HG03342 (cell line): ENCODE measurements at regions not wholly inside any gene's neighbourhood (a gene's known extent, or its start where the extent isn't known, plus 50 kb on each side); places are given as distances from the start of the nearest gene placed in this dataset.

ENCODE experiments used
- ATAC-seq: cut with Tn5 transposase; IDR thresholded peaks from one replicate; pipeline ENCODE4 v1.9.1; 2021; ENCODE audit warnings: mild to moderate bottlenecking, moderate library complexity; ENCODE audit not compliant: unreplicated experiment

DNA sequence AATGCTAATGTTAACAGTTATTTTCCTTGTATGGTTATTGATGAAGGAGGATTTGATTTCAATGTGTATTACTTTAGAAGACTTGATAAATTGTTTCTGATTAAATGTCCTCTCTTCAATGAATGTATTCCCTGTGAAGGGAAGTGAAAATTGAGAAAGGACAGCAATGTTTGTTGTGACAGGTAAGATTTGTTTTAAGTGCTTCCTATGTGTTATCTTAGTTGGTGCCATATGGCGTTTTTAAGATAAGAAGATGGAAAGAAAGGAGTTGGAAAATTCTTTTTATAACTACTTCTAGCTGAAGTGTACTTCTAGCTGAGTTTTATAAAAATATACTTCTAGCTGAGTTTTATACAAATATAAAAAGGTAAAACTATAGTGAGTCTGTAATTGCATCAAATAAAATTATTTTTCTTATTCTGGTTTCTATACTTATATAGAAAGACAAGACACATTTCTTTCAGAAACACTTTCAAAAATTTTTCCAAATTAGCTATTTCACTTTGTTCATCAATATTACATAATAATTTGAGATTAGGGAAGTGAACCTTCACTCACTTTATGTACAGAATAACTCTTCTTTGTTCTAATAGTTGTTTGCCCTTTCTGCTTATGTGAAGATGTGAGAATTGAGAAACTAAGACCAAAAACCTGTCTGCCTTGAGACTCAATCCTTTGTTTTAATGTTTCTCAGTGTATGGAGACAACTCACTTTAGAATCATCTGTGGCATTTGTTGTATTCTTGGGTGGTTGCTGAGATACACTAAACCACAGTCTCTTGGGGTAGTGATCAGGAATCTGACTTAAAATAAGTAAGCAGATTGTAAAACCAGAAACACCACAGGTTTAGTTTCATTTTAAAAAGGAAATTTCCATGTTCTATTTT, 382.9 kb upstream of the B3GALT2 start:
- peak; percentile 84 for ATAC-seq

- no peak for ATAC-seq
Measured at GRCh38 chr1:193568512-193568911, 382.1 kb upstream of the B3GALT2 start.

DNA sequence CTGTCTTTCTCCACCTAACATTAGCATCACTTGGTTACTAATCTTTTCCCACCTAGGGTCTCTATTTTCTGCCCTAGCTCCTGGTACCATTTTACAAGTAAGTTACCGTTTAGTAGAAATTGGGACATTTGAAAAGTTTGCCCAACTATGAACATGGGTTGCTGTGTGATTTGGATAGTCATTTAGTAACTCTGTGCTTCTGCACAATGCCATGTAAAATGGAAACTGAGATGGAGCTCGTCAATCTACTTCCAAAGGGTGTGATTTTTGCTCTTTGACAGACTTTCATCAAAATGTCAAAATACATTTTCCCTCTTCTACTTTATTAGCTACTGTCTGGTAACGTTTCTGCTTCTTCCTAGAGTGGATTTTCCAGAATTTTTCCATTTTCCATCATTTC, 381.5 kb upstream of the B3GALT2 start:
- ATAC-seq, result no peak

DNA sequence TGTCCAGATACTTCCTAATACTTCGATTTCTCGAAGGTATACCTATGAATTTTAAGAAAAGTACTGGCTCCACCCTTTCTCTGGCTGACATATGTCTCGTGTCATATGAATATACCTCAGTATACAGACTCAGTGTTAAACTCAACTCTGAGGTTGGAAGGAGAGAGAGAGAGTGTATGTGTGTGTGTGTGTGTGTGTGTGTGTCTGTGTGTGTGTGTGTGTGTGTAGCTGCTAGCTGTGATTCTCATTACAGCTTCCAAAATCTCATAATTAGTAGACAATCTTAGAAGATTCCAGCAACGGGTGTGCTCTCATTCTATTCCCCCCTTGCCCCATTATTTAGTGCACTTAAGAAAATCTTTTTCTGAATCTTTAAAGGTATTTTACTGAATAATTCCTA, 380.3 kb upstream of the B3GALT2 start:
- no peak for ATAC-seq

- no peak for ATAC-seq
Measured at GRCh38 chr1:193565971-193566577, 379.7 kb upstream of the B3GALT2 start.

- ATAC-seq, result no peak
Measured at GRCh38 chr1:193562121-193562520, 375.7 kb upstream of the B3GALT2 start.

- ATAC-seq, result peak; percentile 49
Measured at GRCh38 chr1:193558491-193559028, 372.1 kb upstream of the B3GALT2 start.

DNA sequence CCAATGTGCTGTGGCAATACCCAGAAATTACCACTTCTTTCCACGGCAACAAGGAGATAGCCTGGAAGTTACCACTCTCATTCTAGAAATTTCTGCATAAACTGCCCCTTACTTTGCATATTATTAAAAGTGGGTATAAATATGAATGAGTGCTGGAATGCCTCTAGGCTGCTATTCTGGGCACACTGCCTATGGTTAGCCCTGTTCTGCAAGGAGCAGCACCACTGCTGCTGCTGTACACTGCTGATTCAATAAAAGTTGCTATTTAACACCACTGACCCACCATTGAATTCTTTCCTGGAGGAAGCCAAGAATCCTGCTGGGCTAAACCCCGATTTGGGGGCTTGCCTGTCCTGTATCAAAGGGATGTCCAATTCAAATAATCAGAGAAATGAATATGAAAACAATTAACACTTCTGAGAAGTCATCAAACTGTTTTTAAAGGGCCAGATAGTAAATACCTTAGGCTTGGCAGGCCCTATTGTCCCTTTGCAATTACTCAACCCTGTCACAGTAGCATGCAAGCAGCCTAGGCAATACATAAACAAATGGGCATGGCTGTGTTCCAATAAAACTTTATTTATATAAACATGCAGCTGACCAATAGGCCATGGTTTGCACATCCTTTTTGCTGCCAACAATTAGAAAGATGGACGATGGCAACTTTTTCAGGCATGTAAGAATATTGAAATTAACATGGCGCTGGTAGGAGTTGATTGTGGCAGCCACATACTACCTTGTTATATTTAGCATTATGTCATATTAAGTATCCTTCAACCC, 369.4 kb upstream of the B3GALT2 start:
- ATAC-seq, result no peak

GRCh38 chr1:193553564-193553963, 367.2 kb upstream of the B3GALT2 start:
- no peak for ATAC-seq

- no peak for ATAC-seq
Measured at GRCh38 chr1:193552274-193552673, 365.9 kb upstream of the B3GALT2 start.

- no peak for ATAC-seq
Measured at GRCh38 chr1:193549081-193549480, 362.7 kb upstream of the B3GALT2 start.

DNA sequence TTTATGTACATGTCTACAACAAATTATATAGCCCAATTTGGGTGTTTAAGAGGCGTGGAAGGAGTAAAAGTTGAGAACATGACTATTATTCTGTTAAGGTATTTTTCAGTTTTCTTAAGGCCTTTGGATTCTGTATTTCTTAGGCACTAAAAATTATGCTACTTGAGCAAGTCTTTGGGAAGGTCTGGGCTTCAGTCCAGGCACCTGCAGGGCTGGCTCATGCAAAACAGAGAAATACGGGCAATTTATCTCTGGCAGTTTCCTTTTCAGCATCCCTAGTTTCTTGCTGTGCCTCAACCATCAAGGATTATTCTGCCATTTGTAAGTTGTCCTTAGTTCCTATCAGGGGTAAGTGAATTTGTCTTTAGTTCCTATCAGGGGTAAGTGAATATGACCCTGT, 358.8 kb upstream of the B3GALT2 start:
- ATAC-seq, result no peak

GRCh38 chr1:193543259-193543658, 356.8 kb upstream of the B3GALT2 start:
- no peak for ATAC-seq

GRCh38 chr1:193542690-193543089, 356.3 kb upstream of the B3GALT2 start:
- no peak for ATAC-seq

DNA sequence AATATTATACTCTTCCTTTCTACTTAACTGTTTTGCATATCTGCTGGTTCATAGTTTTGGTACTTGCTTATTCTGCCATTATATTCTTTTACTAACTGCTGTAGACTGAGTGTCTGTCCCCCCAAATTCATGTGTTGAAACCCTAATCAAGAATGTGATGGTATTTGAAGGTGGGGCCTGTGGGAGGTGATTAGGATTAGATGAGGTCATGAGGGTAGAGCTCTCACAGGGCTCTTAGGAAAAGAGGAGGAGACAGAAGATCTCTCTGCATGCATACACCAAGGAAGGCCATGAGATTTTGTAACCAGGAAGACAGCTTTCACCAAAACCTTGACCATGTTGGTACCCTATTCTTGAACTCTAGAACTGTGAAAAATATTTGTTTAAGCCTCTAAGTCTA, 354.1 kb upstream of the B3GALT2 start:
- peak; percentile 1 for ATAC-seq

GRCh38 chr1:193539731-193540459, 353.5 kb upstream of the B3GALT2 start:
- ATAC-seq, result peak; percentile 56

DNA sequence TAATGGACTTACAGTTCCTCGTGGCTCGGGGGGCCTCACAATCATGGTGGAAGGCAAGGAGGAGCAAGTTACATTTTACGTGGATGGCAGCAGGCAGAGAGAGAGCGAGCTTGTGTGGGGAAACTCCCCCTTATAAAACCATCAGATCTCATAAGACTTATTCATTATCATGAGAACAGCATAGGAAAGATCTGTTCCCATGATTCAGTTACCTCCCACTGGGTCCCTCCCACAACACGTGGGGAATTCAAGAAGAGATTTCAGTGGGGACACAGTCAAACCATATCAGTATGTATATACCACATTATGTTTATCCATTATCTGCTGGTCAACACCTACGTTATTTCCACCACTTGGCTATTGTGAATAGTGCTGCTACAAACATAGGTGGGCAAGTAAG, 352.3 kb upstream of the B3GALT2 start:
- no peak for ATAC-seq

DNA sequence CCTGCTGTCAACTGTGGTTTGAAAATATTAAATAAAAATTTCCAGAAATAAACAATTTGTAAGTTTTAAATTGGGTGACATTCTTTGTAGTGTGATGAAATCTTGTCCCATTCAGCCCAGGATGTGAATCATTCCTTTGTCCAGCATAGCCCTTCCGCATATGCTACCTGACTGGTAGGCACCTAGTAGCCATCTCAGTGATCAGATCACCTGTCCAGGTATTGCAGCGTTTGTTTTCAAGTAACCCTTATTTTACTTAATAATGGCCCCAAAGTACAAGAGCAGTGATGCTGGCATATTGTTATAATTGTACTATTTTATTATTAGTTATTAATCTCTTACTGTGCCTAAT, 351.6 kb upstream of the B3GALT2 start:
- no peak for ATAC-seq

DNA sequence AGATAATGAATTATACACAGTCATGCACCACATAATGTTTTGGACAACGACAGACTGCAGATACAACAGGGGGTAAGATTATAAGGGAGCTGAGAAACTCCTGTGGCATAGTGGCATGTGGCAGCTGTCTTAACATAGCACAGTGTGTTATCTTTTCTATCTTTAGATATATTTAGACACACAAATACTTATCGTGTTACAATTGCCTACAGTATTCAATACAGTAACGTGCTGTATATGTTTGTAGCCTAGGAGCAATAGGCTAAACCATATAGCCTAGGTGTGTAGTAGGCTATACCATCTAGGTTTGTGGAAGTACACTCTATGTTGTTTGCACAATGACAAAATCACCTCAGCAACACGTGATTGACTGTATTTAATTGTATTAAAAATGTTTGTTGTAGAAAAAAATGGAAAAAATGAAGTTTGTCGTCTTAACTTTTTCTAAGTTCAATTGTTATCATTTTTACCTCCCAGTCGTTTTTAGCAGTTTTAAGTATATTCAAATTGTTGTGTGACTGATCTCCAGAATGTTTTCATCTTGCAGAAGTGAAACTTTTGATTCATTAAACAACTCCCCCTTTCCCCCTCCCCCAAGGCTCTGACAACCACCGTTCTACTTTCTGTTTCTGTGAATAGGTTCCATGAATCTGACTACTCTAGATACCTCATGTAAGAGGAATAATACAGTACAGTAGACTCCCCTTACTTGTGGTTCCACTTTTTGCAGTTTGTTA, 351.0 kb upstream of the B3GALT2 start:
- peak; percentile 88 for ATAC-seq

DNA sequence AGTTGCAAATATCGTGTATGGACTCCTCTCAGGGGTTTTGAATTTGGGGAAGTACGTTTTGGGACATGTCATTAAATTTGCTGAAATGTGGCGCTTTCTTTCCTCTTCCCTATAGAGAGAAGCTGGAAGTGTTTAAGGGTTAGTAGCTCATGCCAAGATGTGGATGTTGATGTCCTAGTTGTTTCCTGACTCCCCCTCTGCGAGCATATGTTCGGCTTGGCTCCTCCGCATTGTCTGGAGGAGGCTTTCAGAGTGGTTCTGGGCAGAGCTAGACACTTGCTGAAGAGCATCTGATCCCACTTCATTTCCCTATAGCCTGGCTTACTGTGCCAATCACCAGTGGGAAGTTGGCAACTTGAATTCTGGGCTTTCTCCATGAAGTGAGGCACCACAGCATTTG, 347.4 kb upstream of the B3GALT2 start:
- ATAC-seq, result no peak
